ENCODE measurements at regions not wholly inside any gene's neighbourhood (a gene's known extent, or its start where the extent isn't known, plus 50 kb on each side); places are given as distances from the start of the nearest gene placed in this dataset.

GRCh38 chr5:117463881-117464570 is 889.4 kb upstream of the SEMA6A start:
- H3K36me3 Mint-ChIP-seq (ENCODE audit: low read depth), result no peaks in the 10 kb centered on the region
- no peak overlapping the region for H3K4me3 Mint-ChIP-seq
- Histone ChIP-seq H3K79me2 (replicated peaks; ENCODE audit: insufficient read depth) (no peaks in the 10 kb centered on the region), H3K27ac (ENCODE audit: low read depth) (no peak overlapping the region), H3K4me2 (no peak overlapping the region), H3K36me3 (ENCODE audit: insufficient read depth) (no peaks in the 10 kb centered on the region), H3K4me3 (no peak overlapping the region), H3K9me2 (ENCODE audit: insufficient read depth) (no peaks in the 10 kb centered on the region), H3F3A (replicated peaks; ENCODE audit: low read depth) (no peaks in the 10 kb centered on the region), H4K20me1 (replicated peaks; ENCODE audit: insufficient read depth) (no peaks in the 10 kb centered on the region), H3K4me1 (ENCODE audit: insufficient read depth) (no peaks in the 10 kb centered on the region), H3K27me3 (ENCODE audit: insufficient read depth) (no peaks in the 10 kb centered on the region), H2AFZ (no peak overlapping the region)
- no peak for TF ChIP-seq REST (IDR thresholded peaks at IDR 0.05; ENCODE audit: unreplicated experiment)
- TF ChIP-seq STAT1 (IDR thresholded peaks at IDR 0.05; ENCODE audit: unreplicated experiment), result no peak
- no peak for TF ChIP-seq CTCF (conservative IDR thresholded peaks at IDR 0.05; ENCODE audit: low read depth in 2 of 2)
- TF ChIP-seq ZNF462 (CRISPR knock-in tag; IDR thresholded peaks at IDR 0.05), result no peak
- TF ChIP-seq NANOG (IDR thresholded peaks at IDR 0.05; ENCODE audit: borderline replicate concordance), result no peak
- TF ChIP-seq ZNF114 (CRISPR knock-in tag; IDR thresholded peaks at IDR 0.05), result no peak
- no peak for TF ChIP-seq POLR2AphosphoS5 (IDR thresholded peaks at IDR 0.05; ENCODE audit: low read depth)
- no peak for TF ChIP-seq JUNB (IDR thresholded peaks at IDR 0.05; ENCODE audit: unreplicated experiment)
- no peak for TF ChIP-seq EZH2 (IDR thresholded peaks at IDR 0.05; ENCODE audit: low read depth, unreplicated experiment)
- TF ChIP-seq ZNF331 (CRISPR knock-in tag; IDR thresholded peaks at IDR 0.05; ENCODE audit: low read depth), result no peak
- no peak for TF ChIP-seq CREB1 (CRISPR knock-in tag; IDR thresholded peaks at IDR 0.05; ENCODE audit: low read depth)
- no peak for TF ChIP-seq ETS1 (IDR thresholded peaks at IDR 0.05)
- TF ChIP-seq EZH2phosphoT487 (IDR thresholded peaks at IDR 0.05; ENCODE audit: unreplicated experiment), result no peak
- H3K9me3 Mint-ChIP-seq, result no peaks in the 10 kb centered on the region
- peaks cover 4% of the 10 kb centered on the region; the same call in 2 of the 3 replicates for H3K4me1 Mint-ChIP-seq
- ATAC-seq, result no peak
- no peak overlapping the region for H3K27ac Mint-ChIP-seq
- H3K27me3 Mint-ChIP-seq (ENCODE audit: insufficient read depth, low read depth, poor library complexity), result no peaks in the 10 kb centered on the region
- DNase-seq (ENCODE audit: low spot score), result no peak

Data from GM23338 (cell line).